Tibial artery (tissue), 4 donors: ENCODE measurements at regions not wholly inside any gene's neighbourhood (a gene's known extent, or its start where the extent isn't known, plus 50 kb on each side); places are given as distances from the start of the nearest gene placed in this dataset.

ENCODE experiments used
- DNase-seq, 2 donors: peaks; one replicate each; pipeline ENCODE4 v3.0.0-alpha.2; 2019
- H3K27ac ChIP-seq, 2 donors: fragments of 200-600 bp; sonication (generic) in 1 of 2; 1 replicate in 1 of 2; 2 replicates in 1 of 2; pipeline ENCODE4 v1.5.1; 2018 to 2019; ENCODE audit warnings: mild to moderate bottlenecking in 1 of 2
- H3K27me3 ChIP-seq, 2 donors: fragments of 200-600 bp; sonication (generic) in 1 of 2; one replicate each; pipeline versions ENCODE4 v1.5.1 to v1.6.0; 2016 to 2019
- H3K36me3 ChIP-seq, 3 donors: fragments of 200-600 bp; sonication (generic) in 2 of 3; one replicate each; pipeline ENCODE4 v1.5.1; 2016 to 2019; ENCODE audit warnings: mild to moderate bottlenecking in 2 of 3
- H3K4me1 ChIP-seq, 4 donors: fragments of 200-600 bp; sonication (generic) in 2 of 4; 1 replicate in 3 of 4; 2 replicates in 1 of 4; pipeline ENCODE4 v1.5.1; 2016 to 2019
- H3K4me3 ChIP-seq, 2 donors: fragments of 200-600 bp; sonication (generic) in 1 of 2; 1 replicate in 1 of 2; 2 replicates in 1 of 2; pipeline ENCODE4 v1.5.1; 2018 to 2019; ENCODE audit warnings: mild to moderate bottlenecking in 2 of 2
- H3K9me3 ChIP-seq, 3 donors: fragments of 200-600 bp; sonication (generic) in 1 of 3; one replicate each; pipeline ENCODE4 v1.5.1; 2016 to 2019
- CTCF ChIP-seq, 2 experiments: fragments of 200-600 bp in 1 of 2; fragments of 450-650 bp in 1 of 2; IDR thresholded peaks; one replicate each; pipeline ENCODE4 v1.5.1; 2017 to 2019; ENCODE audit warnings: antibody characterized with exemption in 2 of 2, mild to moderate bottlenecking in 1 of 2, moderate library complexity in 1 of 2
- intact Hi-C: fragments of 100-400 bp; cut with DNase I; formaldehyde crosslinking; loops from one replicate; pipeline ENCODE4 v1.15.0; 2023; ENCODE audit warnings: low total_unique reads

GRCh38 chr11:37088573-37088910 is 490.5 kb upstream of the RAG2 start:
- no peak overlapping the region for H3K27ac ChIP-seq
- no peaks in the 10 kb centered on the region for H3K27me3 ChIP-seq
- no peak for DNase-seq
- TF ChIP-seq CTCF (IDR thresholded peaks at IDR 0.05): no peak
- H3K4me1 ChIP-seq: no peaks in the 10 kb centered on the region
- H3K4me3 ChIP-seq: no peak overlapping the region
- no peaks in the 10 kb centered on the region for H3K36me3 ChIP-seq
- H3K9me3 ChIP-seq: no peaks in the 10 kb centered on the region
- intact Hi-C loops: no loop called here

GRCh38 chr11:37087650-37088572 is 489.9 kb upstream of the RAG2 start:
- H3K27me3 ChIP-seq: no peaks in the 10 kb centered on the region
- no peak overlapping the region for H3K4me3 ChIP-seq
- no peak overlapping the region for H3K27ac ChIP-seq
- H3K9me3 ChIP-seq: no peaks in the 10 kb centered on the region
- no peaks in the 10 kb centered on the region for H3K4me1 ChIP-seq
- intact Hi-C loops: no loop called here
- no peaks in the 10 kb centered on the region for H3K36me3 ChIP-seq
- no peak for DNase-seq
- no peak for TF ChIP-seq CTCF (IDR thresholded peaks at IDR 0.05)

GRCh38 chr11:37078521-37078920 is 480.5 kb upstream of the RAG2 start:
- H3K4me3 ChIP-seq: no peak overlapping the region
- H3K36me3 ChIP-seq: no peaks in the 10 kb centered on the region
- no peaks in the 10 kb centered on the region for H3K4me1 ChIP-seq
- no peaks in the 10 kb centered on the region for H3K27me3 ChIP-seq
- H3K9me3 ChIP-seq: no peaks in the 10 kb centered on the region
- no peak for DNase-seq
- no peak overlapping the region for H3K27ac ChIP-seq
- intact Hi-C loops: no loop called here
- TF ChIP-seq CTCF (IDR thresholded peaks at IDR 0.05): no peak

- TF ChIP-seq CTCF (IDR thresholded peaks at IDR 0.05): no peak
- DNase-seq: no peak
- Histone ChIP-seq H3K27me3 (no peaks in the 10 kb centered on the region), H3K4me1 (no peaks in the 10 kb centered on the region), H3K36me3 (no peaks in the 10 kb centered on the region), H3K27ac (no peak overlapping the region), H3K9me3 (no peaks in the 10 kb centered on the region), H3K4me3 (no peak overlapping the region)
- intact Hi-C loops: no loop called here
Measured at GRCh38 chr11:37076866-37077265, 478.8 kb upstream of the RAG2 start.

GRCh38 chr11:37072538-37073055 is 474.6 kb upstream of the RAG2 start:
- intact Hi-C loops: no loop called here
- no peaks in the 10 kb centered on the region for H3K9me3 ChIP-seq

More at GRCh38 chr11:37072538-37073055, 474.6 kb upstream of the RAG2 start:
- no peak for DNase-seq
- Histone ChIP-seq H3K36me3 (no peaks in the 10 kb centered on the region), H3K4me1 (no peaks in the 10 kb centered on the region), H3K4me3 (no peak overlapping the region), H3K27ac (no peak overlapping the region), H3K27me3 (no peaks in the 10 kb centered on the region)
- no peak for TF ChIP-seq CTCF (IDR thresholded peaks at IDR 0.05)
